HFFc6 (cell line): ENCODE measurements at regions not wholly inside any gene's neighbourhood (a gene's known extent, or its start where the extent isn't known, plus 50 kb on each side); places are given as distances from the start of the nearest gene placed in this dataset.

Experiments
- DNase-seq: peaks from one replicate; pipeline ENCODE4 v3.0.0-alpha.2; 2018
- H3K27ac Mint-ChIP-seq: 2 replicates; pipeline ENCODE4 v1.8.0; 2020; ENCODE audit warnings: mild to moderate bottlenecking, mixed read lengths
- H3K27me3 Mint-ChIP-seq: 2 replicates; pipeline ENCODE4 v1.8.0; 2021; ENCODE audit warnings: mild to moderate bottlenecking, moderate library complexity, mixed read lengths; ENCODE audit not compliant: insufficient read depth
- H3K36me3 Mint-ChIP-seq: 2 replicates; pipeline ENCODE4 v1.8.0; 2021; ENCODE audit warnings: low read depth, mixed read lengths
- H3K4me1 Mint-ChIP-seq: 2 replicates; pipeline ENCODE4 v1.8.0; 2020; ENCODE audit warnings: low read depth, mixed read lengths
- H3K4me3 Mint-ChIP-seq: 2 replicates; pipeline ENCODE4 v1.8.0; 2020; ENCODE audit warnings: mild to moderate bottlenecking, moderate library complexity, mixed read lengths
- H3K9me3 Mint-ChIP-seq: 2 replicates; pipeline ENCODE4 v1.8.0; 2020; ENCODE audit warnings: mild to moderate bottlenecking, mixed read lengths
- CTCF ChIP-seq: fragments of 200-600 bp; sonication (generic); IDR thresholded peaks from 2 replicates; pipeline ENCODE4 v1.5.0; 2021; ENCODE audit warnings: antibody characterized with exemption, mild to moderate bottlenecking

GRCh38 chr3:177914224-177914623 is 622.0 kb upstream of the KCNMB2 start:
- Mint-ChIP-seq H3K9me3 (peaks cover 12% of the 10 kb centered on the region; the same call in 1 of the 2 replicates), H3K4me1 (peaks cover 15% of the 10 kb centered on the region), H3K36me3 (peaks cover 20% of the 10 kb centered on the region; the same call in 1 of the 2 replicates), H3K27ac (no peak overlapping the region), H3K27me3 (no peaks in the 10 kb centered on the region), H3K4me3 (no peak overlapping the region)
- TF ChIP-seq CTCF, result no peak
- DNase-seq, result no peak

- Mint-ChIP-seq H3K4me3 (no peak overlapping the region), H3K4me1 (peaks cover 11% of the 10 kb centered on the region), H3K27me3 (no peaks in the 10 kb centered on the region), H3K9me3 (peaks cover 12% of the 10 kb centered on the region; the same call in 1 of the 2 replicates), H3K27ac (no peak overlapping the region), H3K36me3 (peaks cover 12% of the 10 kb centered on the region; the same call in 1 of the 2 replicates)
- TF ChIP-seq CTCF, result no peak
- DNase-seq, result no peak
Observed at GRCh38 chr3:177916461-177916860, 619.8 kb upstream of the KCNMB2 start.

GRCh38 chr3:177917234-177917861 is 618.9 kb upstream of the KCNMB2 start:
- Mint-ChIP-seq H3K36me3 (peaks cover 12% of the 10 kb centered on the region; the same call in 1 of the 2 replicates), H3K4me3 (no peak overlapping the region), H3K27ac (no peak overlapping the region), H3K27me3 (no peaks in the 10 kb centered on the region), H3K9me3 (peaks cover 12% of the 10 kb centered on the region; the same call in 1 of the 2 replicates), H3K4me1 (peaks cover 2% of the 10 kb centered on the region; the same call in 1 of the 2 replicates)
- no peak for TF ChIP-seq CTCF
- no peak for DNase-seq

GRCh38 chr3:177921153-177921552 is 615.1 kb upstream of the KCNMB2 start:
- no peaks in the 10 kb centered on the region for H3K9me3 Mint-ChIP-seq
- H3K4me1 Mint-ChIP-seq, result peaks cover 6% of the 10 kb centered on the region
- H3K27me3 Mint-ChIP-seq, result no peaks in the 10 kb centered on the region; the same call in 1 of the 2 replicates
- no peak overlapping the region for H3K27ac Mint-ChIP-seq
- H3K36me3 Mint-ChIP-seq, result no peaks in the 10 kb centered on the region
- TF ChIP-seq CTCF, result no peak
- DNase-seq, result no peak
- no peak overlapping the region for H3K4me3 Mint-ChIP-seq

GRCh38 chr3:177924261-177924660 is 612.0 kb upstream of the KCNMB2 start:
- Mint-ChIP-seq H3K27ac (no peak overlapping the region), H3K27me3 (no peaks in the 10 kb centered on the region; the same call in 1 of the 2 replicates), H3K9me3 (no peaks in the 10 kb centered on the region), H3K4me3 (no peak overlapping the region), H3K36me3 (peaks cover under 1% of the 10 kb centered on the region), H3K4me1 (peaks cover 22% of the 10 kb centered on the region)
- DNase-seq, result no peak
- no peak for TF ChIP-seq CTCF
